Fibroblast of skin of scalp (primary cell): ENCODE measurements at regions not wholly inside any gene's neighbourhood (a gene's known extent, or its start where the extent isn't known, plus 50 kb on each side); places are given as distances from the start of the nearest gene placed in this dataset.
"Not testable (repeated sequence)": the region's sequence is repeated elsewhere in the genome, so short reads cannot be mapped to it uniquely, and the experiment has no call there.

ENCODE experiments used
- DNase-seq: peaks from one replicate; pipeline ENCODE4 v3.0.0-alpha.2; 2013

DNA sequence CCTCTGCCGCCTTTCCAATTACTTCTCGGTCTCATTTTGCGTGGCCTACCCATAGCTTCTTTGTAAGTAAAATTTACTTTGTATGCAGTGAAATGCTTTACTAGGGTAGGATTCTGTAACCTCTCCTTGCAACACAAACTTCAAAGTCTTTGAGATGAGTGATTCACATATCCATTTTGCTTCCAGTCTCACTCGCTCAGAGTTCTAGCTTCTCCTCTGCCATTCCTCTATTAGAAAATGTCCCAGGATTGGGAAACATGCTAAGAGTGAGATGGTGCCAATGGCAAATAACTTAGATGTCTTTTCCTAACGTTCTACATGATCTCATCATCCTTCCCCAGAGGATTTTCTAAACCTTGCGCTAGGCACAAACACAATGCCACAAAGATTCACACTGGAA, 270.5 kb upstream of the SLC30A5 start:
- no peak for DNase-seq

DNA sequence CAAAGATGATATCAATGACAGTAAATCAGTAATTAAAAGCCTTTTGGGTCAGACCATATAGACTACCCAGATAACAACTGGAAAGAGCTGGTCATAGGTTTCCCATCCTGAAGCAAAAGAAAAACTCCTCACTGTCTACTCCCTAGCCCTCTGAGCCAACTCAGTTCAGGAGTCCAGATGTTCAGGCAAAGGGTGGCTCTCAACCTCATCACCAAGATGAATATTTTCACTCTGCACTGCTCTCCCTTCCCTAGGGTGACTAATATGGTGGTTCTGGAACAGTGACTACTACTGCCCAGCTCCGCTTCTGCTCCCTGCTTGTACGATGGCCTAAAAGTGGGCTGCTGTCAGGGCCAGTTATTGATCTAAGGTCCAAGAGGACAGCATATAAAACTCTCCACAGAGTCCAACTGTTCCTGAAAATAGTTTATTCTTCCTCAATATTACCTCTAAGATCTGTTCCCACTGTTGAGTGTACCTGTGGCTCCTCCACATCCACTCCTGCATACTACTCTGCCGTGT, 263.4 kb upstream of the SLC30A5 start:
- DNase-seq: no peak

DNA sequence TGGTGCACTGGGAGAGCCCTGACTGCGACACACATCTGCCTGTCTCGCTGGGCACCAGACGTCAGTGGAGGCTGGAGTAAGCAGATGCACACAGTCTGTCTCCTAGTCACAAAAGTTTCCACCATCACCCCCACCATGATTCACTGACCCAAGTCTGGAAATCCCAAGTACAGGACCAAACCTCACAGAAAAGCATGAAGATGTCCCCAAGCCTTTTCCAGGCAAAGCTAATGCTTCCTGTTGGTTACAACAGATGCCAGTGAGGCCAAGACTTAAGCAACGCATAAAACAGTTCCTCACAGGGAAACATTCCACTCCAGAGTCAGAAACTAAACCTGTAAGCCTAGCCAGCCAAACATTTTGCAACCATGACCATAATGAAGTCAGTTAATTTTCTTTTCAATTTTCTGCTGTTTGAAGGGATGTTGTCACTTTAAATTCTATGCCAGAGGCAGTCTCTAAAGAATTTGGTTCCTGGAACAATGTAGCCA, 259.3 kb upstream of the SLC30A5 start:
- no peak for DNase-seq

DNA sequence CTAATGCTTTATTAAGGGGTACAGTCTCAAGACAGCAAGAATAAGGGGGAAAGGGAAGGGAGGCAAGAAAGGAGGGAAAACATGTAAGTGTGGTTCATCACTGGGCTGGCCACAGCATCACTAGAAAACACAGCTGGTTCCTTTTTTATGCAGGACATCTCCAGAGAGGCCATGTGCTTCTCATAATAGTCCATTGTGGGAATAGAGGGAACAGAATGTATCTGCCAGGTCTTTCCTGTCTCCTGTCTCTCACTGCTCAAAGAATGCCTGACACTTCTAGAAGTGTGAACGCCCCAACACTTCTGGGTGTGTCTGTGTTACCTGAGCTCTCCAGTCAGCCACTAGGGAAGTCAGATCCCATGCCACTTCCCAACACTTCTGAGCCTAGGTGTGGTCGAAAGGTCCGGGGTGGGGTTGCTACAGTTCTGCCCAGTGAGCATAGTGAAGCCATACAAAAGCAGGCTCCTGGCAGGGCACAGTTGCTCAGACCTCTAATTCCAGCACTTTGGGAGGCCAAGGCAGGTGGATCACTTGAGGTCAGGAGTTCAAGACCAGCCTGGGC, 255.6 kb upstream of the SLC30A5 start:
- no peak for DNase-seq

DNA sequence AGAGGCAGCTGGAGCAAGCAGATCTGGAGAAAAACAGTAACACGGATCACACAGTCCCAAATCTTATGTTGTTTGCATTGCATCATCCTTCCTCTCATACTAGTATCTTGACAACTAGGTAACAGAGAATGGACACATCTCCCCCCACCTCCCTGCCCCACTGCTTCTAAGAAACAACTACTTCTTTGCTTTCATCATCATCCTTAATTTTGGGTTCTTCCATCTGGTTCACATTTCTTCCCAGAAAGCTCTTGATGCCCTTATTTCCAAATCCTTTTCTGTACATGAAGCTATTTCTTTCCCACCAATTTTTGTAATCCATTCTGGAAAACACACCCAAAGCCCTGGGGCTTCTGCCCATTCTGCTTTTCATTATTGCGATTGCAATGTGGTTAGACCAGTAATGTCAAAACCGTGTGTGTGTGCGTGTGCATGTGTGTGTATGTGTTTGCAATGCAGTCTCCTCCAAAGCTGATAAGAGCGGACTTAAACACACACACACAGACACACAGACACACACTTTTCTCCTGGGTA, 254.7 kb upstream of the SLC30A5 start:
- DNase-seq: peak; percentile 83

DNA sequence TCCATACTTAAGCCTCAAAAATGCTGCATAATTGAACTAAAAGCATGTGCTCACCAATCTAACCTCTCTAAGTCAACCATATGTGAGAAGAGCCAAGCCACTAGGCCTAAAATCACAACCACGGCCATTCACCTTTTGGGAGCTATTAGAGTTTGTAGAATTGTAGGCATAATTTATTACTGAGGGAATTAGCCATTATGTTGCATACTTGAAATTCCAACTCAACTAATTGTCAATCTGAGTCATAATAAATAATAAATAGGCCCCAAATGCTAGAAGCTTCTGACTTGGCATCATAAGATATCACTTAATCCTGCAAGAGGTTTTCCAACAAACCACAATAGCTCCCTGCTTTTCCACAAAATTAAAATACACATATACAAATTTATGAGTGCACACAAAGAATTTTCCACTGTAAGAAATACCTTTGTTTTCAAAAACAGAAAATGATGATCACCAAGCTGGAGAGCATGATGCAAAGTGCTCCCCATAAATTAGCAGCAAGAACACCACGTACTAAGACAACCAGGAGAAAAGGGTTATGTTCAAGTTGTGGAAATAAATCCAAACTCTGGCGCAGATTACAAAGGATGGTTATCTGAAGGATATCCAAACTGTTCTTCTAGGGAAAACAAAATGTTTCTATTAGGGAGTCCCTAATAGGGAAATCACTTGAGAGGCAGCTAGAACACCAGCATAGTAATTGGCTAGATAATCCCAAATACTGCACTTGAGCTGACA, 250.0 kb upstream of the SLC30A5 start:
- DNase-seq: peak; percentile 11

- peak; percentile 30 for DNase-seq
Observed at GRCh38 chr5:68845131-68845530, 248.7 kb upstream of the SLC30A5 start.

DNA sequence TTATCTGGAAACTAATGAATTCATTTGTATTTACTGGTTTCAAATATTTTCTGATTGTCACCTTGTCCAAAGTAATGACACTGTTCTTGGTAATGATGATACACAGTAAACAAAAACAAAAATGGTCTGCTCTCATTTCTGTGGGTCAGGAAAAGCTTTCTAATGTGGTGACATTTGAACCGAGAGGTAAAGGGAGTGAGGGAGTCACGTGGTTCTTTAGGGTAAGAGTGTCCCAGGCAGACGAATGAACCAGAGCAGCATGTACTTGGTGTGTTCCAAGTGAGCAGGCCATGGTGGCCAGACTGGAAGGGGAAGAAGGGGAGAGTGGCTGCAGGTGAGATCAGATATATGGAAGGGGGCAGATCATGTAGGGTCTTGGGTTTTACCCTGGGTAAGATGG, 247.0 kb upstream of the SLC30A5 start:
- no peak for DNase-seq

DNA sequence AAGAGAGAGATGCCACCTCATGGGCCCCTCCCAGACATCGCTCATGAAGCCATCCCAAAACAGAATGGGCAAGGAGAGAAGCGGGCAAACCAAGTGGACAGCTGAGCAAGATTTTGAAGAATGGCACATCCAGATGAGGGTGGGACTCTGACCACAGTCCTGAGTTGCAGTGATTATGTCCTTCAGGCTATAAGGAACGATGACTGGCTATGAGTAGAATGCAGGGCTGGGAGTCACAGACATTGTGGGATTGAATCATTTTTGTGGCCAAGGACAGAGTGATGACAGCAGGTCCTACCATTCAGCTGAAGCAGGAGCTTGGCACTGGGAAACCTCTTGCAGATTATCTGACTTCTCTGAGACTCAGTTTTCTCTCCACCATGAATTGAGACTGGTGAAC, 245.7 kb upstream of the SLC30A5 start:
- DNase-seq: peak; percentile 81

- DNase-seq: no peak
Observed at GRCh38 chr5:68849103-68849502, 244.7 kb upstream of the SLC30A5 start.

GRCh38 chr5:68849906-68850305, 243.9 kb upstream of the SLC30A5 start:
- DNase-seq: no peak

GRCh38 chr5:68861099-68861498, 232.7 kb upstream of the SLC30A5 start:
- DNase-seq: no peak

DNA sequence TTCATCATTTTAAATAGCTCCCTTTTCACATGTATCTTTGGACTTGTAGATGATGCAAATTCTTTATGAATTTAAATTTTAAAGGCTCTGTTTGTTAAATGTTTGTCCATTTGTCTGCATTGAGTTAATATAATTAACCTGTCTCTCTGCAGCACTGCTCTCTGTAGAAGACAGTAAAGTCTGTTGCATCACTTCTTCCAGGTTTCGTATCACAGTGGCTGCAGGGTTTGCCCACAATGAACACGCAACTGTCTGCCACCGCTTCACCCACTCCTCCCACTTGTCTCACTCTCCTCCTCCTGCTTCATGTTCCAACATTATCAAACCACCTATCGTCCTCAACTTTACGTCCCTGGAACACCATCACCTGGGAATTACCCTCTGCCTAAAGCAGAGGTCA, 231.3 kb upstream of the SLC30A5 start:
- DNase-seq: no peak

DNA sequence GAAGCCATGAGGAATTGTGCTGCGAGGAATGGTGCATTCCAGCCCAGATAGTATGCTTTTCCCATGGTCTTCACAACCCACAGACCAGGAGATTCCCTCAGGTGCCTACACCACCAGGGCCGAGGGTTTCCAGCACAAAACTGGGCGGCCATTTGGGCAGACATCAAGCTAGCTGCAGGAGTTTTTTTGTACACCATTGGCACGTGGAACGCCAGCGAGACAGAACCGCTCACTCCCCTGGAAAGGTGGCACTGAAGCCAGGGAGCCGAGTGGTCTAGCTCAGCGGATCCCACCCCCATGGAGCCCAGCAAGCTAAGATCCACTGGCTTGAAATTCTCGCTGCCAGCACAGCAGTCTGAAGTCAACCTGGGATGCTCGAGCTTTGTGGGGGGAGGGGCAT, 228.6 kb upstream of the SLC30A5 start:
- not testable (repeated sequence) for DNase-seq

DNA sequence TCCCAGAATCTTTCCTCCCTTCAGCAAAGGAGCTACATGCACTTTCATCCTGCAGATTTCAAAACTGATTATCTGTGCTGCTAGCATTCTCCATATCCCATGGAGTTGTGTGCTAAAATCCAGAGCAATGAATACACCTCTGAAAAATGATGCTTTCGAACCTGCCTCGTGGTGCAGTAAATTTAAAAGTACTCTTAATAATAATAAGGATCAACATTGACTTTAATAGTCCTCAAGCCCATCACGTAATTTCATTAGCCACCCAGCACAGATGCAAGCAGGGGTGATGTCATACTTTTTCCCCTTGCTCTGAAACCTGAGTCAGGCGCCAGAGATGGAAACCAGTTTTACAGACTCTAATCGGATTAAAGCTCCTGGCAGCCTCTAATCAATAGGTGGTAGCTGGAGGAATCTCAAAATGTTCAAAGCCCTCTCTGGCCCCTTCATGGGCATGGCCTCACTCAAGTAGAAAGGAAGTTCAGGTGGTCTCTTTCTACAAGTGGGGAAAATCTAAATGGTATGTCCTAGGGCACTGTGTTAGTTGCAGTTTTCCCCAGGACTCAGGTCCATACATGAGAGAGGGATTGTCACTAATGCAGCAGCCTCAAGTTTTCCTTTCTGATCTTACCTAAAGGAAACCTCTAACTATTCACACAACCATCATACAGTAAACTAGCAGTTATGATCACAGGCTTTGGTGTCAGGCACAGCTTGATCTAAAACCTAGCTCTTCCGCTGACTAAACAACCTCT, 221.6 kb upstream of the SLC30A5 start:
- DNase-seq: no peak

DNA sequence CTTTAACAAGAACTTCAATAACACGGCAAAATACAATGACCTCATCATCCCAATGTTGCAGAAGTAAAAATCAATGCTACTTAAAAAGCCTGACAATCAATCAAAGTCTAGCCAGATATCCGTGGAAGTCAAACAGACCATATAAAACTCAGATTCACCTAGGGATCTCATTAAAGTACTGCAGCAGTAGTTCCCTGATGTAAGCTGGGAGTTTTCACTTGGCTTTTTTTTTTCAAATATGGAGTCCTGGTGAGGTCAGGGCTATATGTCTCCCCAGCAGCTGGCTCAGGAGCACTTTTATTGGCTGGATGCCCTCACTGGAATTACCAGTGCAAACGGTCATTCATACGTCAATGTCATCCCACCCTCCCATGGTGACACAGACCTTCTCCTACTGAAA, 220.6 kb upstream of the SLC30A5 start:
- DNase-seq: no peak

GRCh38 chr5:68875351-68875750, 218.5 kb upstream of the SLC30A5 start:
- DNase-seq: no peak

GRCh38 chr5:68883436-68883835, 210.4 kb upstream of the SLC30A5 start:
- DNase-seq: no peak

DNA sequence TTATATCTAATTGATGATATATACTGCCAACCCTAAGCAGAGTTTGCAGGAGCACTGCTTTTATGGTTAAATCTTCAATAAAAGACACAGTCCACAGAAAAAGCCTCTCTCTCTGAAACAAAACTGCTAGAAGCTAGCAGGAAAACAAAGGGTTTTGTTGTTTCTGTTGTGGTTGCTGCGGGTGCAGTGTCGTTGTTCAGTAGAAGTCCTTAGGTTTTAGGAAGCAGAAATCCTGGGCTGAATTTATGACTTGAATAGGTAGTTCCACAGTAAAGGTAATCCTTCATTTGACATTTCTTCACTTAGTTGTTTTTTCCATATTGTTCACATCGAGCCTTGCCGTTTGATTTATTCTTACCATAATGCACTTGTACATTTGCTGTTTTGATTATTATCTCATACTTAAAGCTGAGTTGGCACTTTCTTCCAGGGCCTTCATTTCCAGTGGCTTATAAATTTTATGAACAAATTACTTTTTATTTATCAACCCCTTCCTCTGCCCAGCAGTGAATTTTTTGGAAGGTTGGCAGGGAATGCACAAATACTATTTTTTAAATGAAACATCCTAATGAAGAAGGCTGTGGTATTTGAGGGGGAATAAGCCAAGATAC, 209.6 kb upstream of the SLC30A5 start:
- DNase-seq: no peak

GRCh38 chr5:68884883-68885282, 208.9 kb upstream of the SLC30A5 start:
- DNase-seq: peak; percentile 16

- DNase-seq: no peak
Observed at GRCh38 chr5:68886814-68887213, 207.0 kb upstream of the SLC30A5 start.

DNA sequence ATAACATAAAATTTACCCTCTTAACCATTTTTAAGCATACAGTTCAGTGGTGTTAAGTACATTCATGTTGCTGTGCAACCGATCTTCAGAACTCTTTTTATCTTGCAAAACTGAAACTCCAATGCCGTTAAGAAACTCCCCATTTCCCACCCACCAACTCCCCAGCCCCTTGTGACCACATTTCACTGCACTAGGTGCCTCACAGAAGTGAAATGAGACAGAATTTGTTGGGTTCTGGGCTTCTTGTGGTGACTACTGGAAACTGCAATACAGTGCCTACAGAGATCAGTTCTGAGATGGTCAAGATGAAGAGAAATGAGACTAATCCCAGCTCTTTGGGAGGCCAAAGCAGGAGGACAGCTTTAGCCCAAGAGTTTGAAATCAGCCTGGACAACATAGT, 202.1 kb upstream of the SLC30A5 start:
- no peak for DNase-seq

DNA sequence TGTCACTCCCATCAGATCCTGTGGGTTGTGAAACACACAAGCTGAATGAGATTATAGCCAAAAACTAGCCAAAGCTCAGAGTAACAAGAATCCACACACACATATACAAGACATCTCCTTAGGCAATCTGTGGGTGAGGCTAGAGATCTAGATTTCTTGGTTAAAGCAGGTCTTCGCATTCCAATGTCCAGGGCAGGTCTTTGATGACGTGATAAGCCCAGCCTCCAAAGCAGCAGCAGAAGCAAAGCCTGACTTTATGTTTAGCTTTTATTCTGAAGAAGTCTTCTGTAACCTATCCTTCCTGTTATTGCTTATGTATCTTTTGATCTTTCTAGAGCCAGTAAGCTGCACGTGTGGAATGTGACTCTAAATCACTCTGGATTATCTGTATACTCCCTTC, 199.1 kb upstream of the SLC30A5 start:
- DNase-seq: no peak
